CD4-positive, alpha-beta T cell (primary cell): ENCODE measurements at regions not wholly inside any gene's neighbourhood (a gene's known extent, or its start where the extent isn't known, plus 50 kb on each side); places are given as distances from the start of the nearest gene placed in this dataset.
A peak's percentile ranks its signal among the peaks of the same experiment; 100 is the strongest.

Source experiments
- ATAC-seq: fragments of 200-7000 bp; cut with Tn5 transposase; one replicate; pipeline ENCODE4 v1.10.0; 2022; ENCODE audit warnings: mild to moderate bottlenecking; ENCODE audit not compliant: poor library complexity
- CTCF ChIA-PET: fragments of 350-600 bp; sonication (Branson Sonifier 250); formaldehyde crosslinking; loops from one replicate; lab custom pipeline; 2021; ENCODE audit warnings: antibody characterized with exemption, inconsistent platforms; lab: Charles Lee
- POLR2A ChIA-PET: fragments of 350-600 bp; sonication (Branson Sonifier 250); formaldehyde crosslinking; loops from one replicate; lab custom pipeline; 2021; ENCODE audit warnings: antibody characterized with exemption, inconsistent platforms; lab: Charles Lee
- DNase-seq, 14 experiments: peaks; one replicate each; pipeline ENCODE4 v3.0.0-alpha.2; 2013 to 2020; ENCODE audit warnings: mixed read lengths in 2 of 14
- H3K27ac ChIP-seq, 2 donors: one replicate each; pipeline versions ENCODE4 v1.5.1 to v1.7.0; 2013; ENCODE audit warnings: low read length in 2 of 2, low read depth in 1 of 2, mild to moderate bottlenecking in 1 of 2
- H3K27me3 ChIP-seq, 2 experiments: 1 replicate in 1 of 2; 2 replicates in 1 of 2; pipeline versions ENCODE4 v1.6.1 to v1.7.0; 2013; ENCODE audit warnings: low read length in 2 of 2, control low read depth in 1 of 2, mild to moderate bottlenecking in 1 of 2, moderate library complexity in 1 of 2; ENCODE audit not compliant: insufficient read depth in 2 of 2, control insufficient read depth in 1 of 2
- H3K36me3 ChIP-seq: one replicate; pipeline ENCODE4 v1.6.1; 2013; ENCODE audit warnings: low read length, control low read depth; ENCODE audit not compliant: insufficient read depth
- H3K4me1 ChIP-seq: one replicate; pipeline ENCODE4 v1.6.1; 2013; ENCODE audit warnings: low read length, control low read depth; ENCODE audit not compliant: insufficient read depth
- H3K4me3 ChIP-seq: one replicate; pipeline ENCODE4 v1.5.1; 2013; ENCODE audit warnings: mild to moderate bottlenecking, low read length, moderate library complexity
- H3K9me3 ChIP-seq, 2 experiments: 1 replicate in 1 of 2; 2 replicates in 1 of 2; pipeline versions ENCODE4 v1.6.1 to v1.7.0; 2013; ENCODE audit warnings: low read length in 2 of 2, mild to moderate bottlenecking in 2 of 2, control low read depth in 1 of 2, moderate library complexity in 1 of 2; ENCODE audit not compliant: control insufficient read depth in 1 of 2, insufficient read depth in 1 of 2
- H3K27ac Mint-ChIP-seq: one replicate; pipeline ENCODE4 v1.8.0; 2020; ENCODE audit warnings: mixed read lengths
- H3K27me3 Mint-ChIP-seq: one replicate; pipeline ENCODE4 v1.8.0; 2021; ENCODE audit warnings: mixed read lengths
- H3K36me3 Mint-ChIP-seq: one replicate; pipeline ENCODE4 v1.8.0; 2021; ENCODE audit warnings: low read depth, mixed read lengths
- H3K4me1 Mint-ChIP-seq: one replicate; pipeline ENCODE4 v1.8.0; 2021; ENCODE audit warnings: low read depth, mixed read lengths
- H3K4me3 Mint-ChIP-seq: one replicate; pipeline ENCODE4 v1.8.0; 2020; ENCODE audit warnings: mild to moderate bottlenecking, mixed read lengths
- H3K9me3 Mint-ChIP-seq: one replicate; pipeline ENCODE4 v1.8.0; 2020; ENCODE audit warnings: mixed read lengths
- CTCF ChIP-seq: fragments of 200-600 bp; IDR thresholded peaks from one replicate; pipeline ENCODE4 v1.8.0; 2022; ENCODE audit warnings: antibody characterized with exemption, mild to moderate bottlenecking
- intact Hi-C, 2 experiments: fragments of 100-400 bp; cut with DNase I in 1 of 2; cut with micrococcal nuclease in 1 of 2; formaldehyde crosslinking; loops; one replicate each; pipeline versions ENCODE4 v1.15.1 to v1.9.0; 2023 to 2025; cut with DNase I, micrococcal nuclease

DNA sequence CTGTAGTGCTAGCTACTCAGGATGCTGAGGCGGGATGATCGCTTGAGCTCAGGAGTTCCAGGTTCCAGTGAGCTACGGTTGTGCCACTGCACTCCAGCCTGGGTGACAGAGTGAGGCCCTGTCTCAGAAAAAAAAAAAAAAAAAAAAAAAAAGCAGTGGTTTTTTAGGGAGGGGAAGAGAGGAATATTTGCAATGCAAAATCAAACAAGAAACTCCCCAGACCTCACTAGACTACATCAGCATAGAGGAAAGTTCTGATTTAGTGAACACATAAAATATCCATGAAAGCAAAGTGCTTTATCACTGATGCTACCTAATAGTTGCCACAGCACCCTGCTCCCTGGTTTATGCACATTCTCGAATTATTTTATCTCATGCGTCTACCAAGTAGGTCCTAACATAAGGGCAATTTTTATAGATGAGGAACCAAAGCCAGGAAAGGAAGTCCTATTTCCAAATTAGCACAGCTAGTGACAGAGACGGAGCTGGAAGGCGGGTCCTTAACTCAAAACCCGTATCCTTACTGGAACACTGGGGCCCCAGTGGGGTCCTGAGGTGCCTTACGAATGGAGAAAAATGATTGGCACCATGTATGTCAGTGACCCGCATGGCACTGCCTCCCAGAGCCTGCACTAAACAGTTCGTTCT, 50.7 kb upstream of the GPR157 start:
- H3K27ac Mint-ChIP-seq: no peak overlapping the region
- Histone ChIP-seq H3K4me1 (peaks cover 19% of the 10 kb centered on the region), H3K27me3 (peaks cover 24 to 25% of the 10 kb centered on the region in 2 experiments), H3K27ac (no peak overlapping the region), H3K4me3 (no peak overlapping the region), H3K9me3 (peaks cover 0 to 8% of the 10 kb centered on the region in 2 experiments), H3K36me3 (no peaks in the 10 kb centered on the region)
- H3K27me3 Mint-ChIP-seq: peaks cover 41% of the 10 kb centered on the region
- H3K9me3 Mint-ChIP-seq: no peaks in the 10 kb centered on the region
- peaks cover 6% of the 10 kb centered on the region for H3K4me1 Mint-ChIP-seq
- H3K4me3 Mint-ChIP-seq: no peak overlapping the region
- DNase-seq (no peak), ATAC-seq (no peak)
- no peaks in the 10 kb centered on the region for H3K36me3 Mint-ChIP-seq
- no peak for TF ChIP-seq CTCF
- POLR2A ChIA-PET: no interaction called here
- CTCF ChIA-PET: interaction anchor here (0.7 kb wide), 1 partner anchor 494 kb away, joined by 3 read pairs; no protein-coding TSS in a partner anchor
- intact Hi-C loops: no loop called here

DNA sequence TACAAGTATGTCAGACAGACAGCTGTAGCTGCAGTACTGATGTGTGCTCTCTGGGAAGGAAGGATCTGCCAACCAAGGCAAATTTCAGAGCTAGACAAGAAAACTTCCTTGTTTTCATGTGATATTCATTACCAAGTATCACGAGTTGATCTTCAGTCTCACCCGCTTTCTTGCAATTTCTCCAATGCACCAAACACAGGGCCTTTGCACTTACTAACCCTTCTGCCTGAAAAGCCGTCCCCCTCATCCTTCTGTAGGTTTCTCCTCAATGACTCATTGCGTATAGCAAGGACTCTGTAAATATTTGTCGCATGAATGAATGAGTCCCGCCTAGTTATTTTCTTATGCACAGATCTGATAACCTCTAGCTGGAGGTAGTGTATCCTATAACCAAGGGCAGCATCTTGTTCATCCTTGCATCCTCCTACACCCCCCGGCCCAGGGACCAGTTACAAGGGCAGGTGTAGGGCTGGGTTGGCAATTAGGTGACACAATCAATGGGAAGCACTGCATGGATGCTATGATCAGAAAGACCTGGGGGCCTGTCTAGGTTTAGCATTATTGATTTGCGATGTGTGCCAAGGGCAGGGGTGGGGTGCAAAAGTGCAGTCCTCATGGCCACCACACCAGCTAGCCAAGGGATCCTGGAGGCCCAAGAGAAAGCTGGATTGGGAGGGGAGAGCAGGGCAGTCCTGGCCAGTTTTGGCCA, 51.4 kb upstream of the GPR157 start:
- peaks cover 0 to 8% of the 10 kb centered on the region in 2 experiments for H3K9me3 ChIP-seq
- no peak for TF ChIP-seq CTCF
- no peaks in the 10 kb centered on the region for H3K36me3 ChIP-seq
- ATAC-seq (no peak), DNase-seq (no peak)
- Mint-ChIP-seq H3K4me1 (peaks cover 6% of the 10 kb centered on the region), H3K27ac (no peak overlapping the region), H3K9me3 (no peaks in the 10 kb centered on the region), H3K36me3 (no peaks in the 10 kb centered on the region), H3K27me3 (peaks cover 47% of the 10 kb centered on the region), H3K4me3 (no peak overlapping the region)
- CTCF ChIA-PET: interaction anchor here (0.6 to 1.8 kb wide), 4 partner anchors 10 to 110 kb away, joined by 3 to 4 read pairs (median 4); partner anchors contain the start of gene H6PD
- intact Hi-C loops: no loop called here
- no peak overlapping the region for H3K4me3 ChIP-seq
- H3K27me3 ChIP-seq: peaks cover 27% of the 10 kb centered on the region in 2 experiments
- H3K4me1 ChIP-seq: peaks cover 19% of the 10 kb centered on the region
- no peak overlapping the region for H3K27ac ChIP-seq
- POLR2A ChIA-PET: no interaction called here

- ATAC-seq: peak; percentile 71
These were observed 52.4 kb upstream of the GPR157 start for GRCh38 chr1:9181176-9181906.

More at GRCh38 chr1:9181176-9181906, 52.4 kb upstream of the GPR157 start:
- Mint-ChIP-seq H3K4me1 (peaks cover 6% of the 10 kb centered on the region), H3K27me3 (peaks cover 50% of the 10 kb centered on the region), H3K36me3 (no peaks in the 10 kb centered on the region), H3K27ac (no peak overlapping the region), H3K9me3 (no peaks in the 10 kb centered on the region), H3K4me3 (peak overlapping the region; percentile 67)
- CTCF ChIA-PET: interaction anchor here (0.6 to 1.8 kb wide), 4 partner anchors 11 to 109 kb away, joined by 3 to 4 read pairs (median 4); partner anchors contain the start of gene H6PD
- Histone ChIP-seq H3K4me1 (peaks cover 19% of the 10 kb centered on the region), H3K27ac (no peak overlapping the region), H3K9me3 (peaks cover 0 to 8% of the 10 kb centered on the region in 2 experiments), H3K27me3 (peaks cover 27% of the 10 kb centered on the region in 2 experiments), H3K36me3 (no peaks in the 10 kb centered on the region), H3K4me3 (peak overlapping the region; percentile 32)
- peak; percentile 87 for TF ChIP-seq CTCF
- POLR2A ChIA-PET: no interaction called here
- peak; percentile 39 to 78 (median 66) for DNase-seq
- intact Hi-C loops: loop anchor here in 1 of 2 experiments (1.0 kb wide), 1 partner anchor 310 kb away; no protein-coding TSS in a partner anchor
